K562 (cell line): ENCODE measurements at regions not wholly inside any gene's neighbourhood (a gene's known extent, or its start where the extent isn't known, plus 50 kb on each side); places are given as distances from the start of the nearest gene placed in this dataset.

Source experiments
- ATAC-seq: fragments of 200-7000 bp; cut with Tn5 transposase; 3 replicates; pipeline ENCODE4 v1.9.1; 2020; ENCODE audit warnings: moderate library complexity
- BruUV-seq: library from RNA; stranded (reverse); fragments of 400-500 nt; replicated peaks from 2 replicates; lab custom pipeline; 2021; lab: Mats Ljungman, UMichigan
- CTCF ChIA-PET: fragments of 300-600 bp; formaldehyde crosslinking; extraction: SDS; loops from one replicate; lab custom pipeline; 2021; ENCODE audit warnings: low intra/inter-chr PET ratio; lab: Yijun Ruan, JAX
- POLR2A ChIA-PET: fragments of 300-600, 350-650 bp; sonication (Branson Sonifier 250); formaldehyde crosslinking; extraction: SDS; loops from one replicate; lab custom pipeline; 2021; ENCODE audit warnings: antibody characterized with exemption, inconsistent platforms; lab: Yijun Ruan, JAX
- DNase-seq, 4 experiments: peaks; one replicate each; pipeline versions ENCODE4 v3.0.0 to v3.0.0-alpha.2; 2011 to 2018; ENCODE audit warnings: low spot score in 3 of 4, mixed read lengths in 3 of 4; ENCODE audit errors: extremely low read depth in 1 of 4
- FAIRE-seq: peaks from 2 replicates; lab custom pipeline; 2011; peaks lifted over from hg19 to GRCh38; lab: Jason Lieb, UNC
- H2AFZ ChIP-seq: 2 replicates; pipeline ENCODE4 v1.6.0; 2011; ENCODE audit warnings: low read depth, low read length, control low read depth, inconsistent platforms
- H3K27ac ChIP-seq: fragments of 200-600 bp; 3 replicates; pipeline ENCODE4 v1.8.0; 2011; ENCODE audit warnings: low read depth, mild to moderate bottlenecking, control low read depth, inconsistent platforms, low read length, moderate library complexity, mixed read lengths; ENCODE audit errors: extremely low read depth
- H3K27me3 ChIP-seq, 2 experiments: fragments of 300-600 bp in 1 of 2; 2 replicates in 1 of 2; 3 replicates in 1 of 2; pipeline versions ENCODE4 v1.6.0 to v1.8.0; 2011; ENCODE audit warnings: inconsistent platforms in 2 of 2, low read length in 2 of 2, mild to moderate bottlenecking in 1 of 2, mixed read lengths in 1 of 2, moderate library complexity in 1 of 2; ENCODE audit not compliant: control insufficient read depth in 2 of 2, insufficient read depth in 2 of 2
- H3K36me3 ChIP-seq: fragments of 300-600 bp; 3 replicates; pipeline ENCODE4 v1.8.0; 2011; ENCODE audit warnings: mild to moderate bottlenecking, low read length, inconsistent platforms; ENCODE audit not compliant: control insufficient read depth, insufficient read depth
- H3K4me1 ChIP-seq, 2 experiments: fragments of 200-600 bp in 1 of 2; replicated peaks in 1 of 2; 2 replicates in 1 of 2; 3 replicates in 1 of 2; pipeline versions ENCODE4 v1.5.1 to v1.8.0; 2011; ENCODE audit warnings: inconsistent platforms in 2 of 2, low read length in 2 of 2, mild to moderate bottlenecking in 1 of 2, mixed read lengths in 1 of 2, moderate library complexity in 1 of 2; ENCODE audit not compliant: control insufficient read depth in 2 of 2, insufficient read depth in 2 of 2
- H3K4me2 ChIP-seq: 2 replicates; pipeline ENCODE4 v1.6.1; 2011; ENCODE audit warnings: low read length, control low read depth, inconsistent platforms, mixed read lengths; ENCODE audit not compliant: insufficient read depth
- H3K4me3 ChIP-seq: fragments of 200-600 bp; sonication (generic), shearing (Covaris generic); 2 replicates; pipeline ENCODE4 v1.5.1; 2016; ENCODE audit warnings: control low read depth, inconsistent platforms
- H3K79me2 ChIP-seq: fragments of 200-600 bp; 3 replicates; pipeline ENCODE4 v1.8.0; 2011; ENCODE audit warnings: low read length, inconsistent platforms; ENCODE audit not compliant: control insufficient read depth, insufficient read depth
- H3K9ac ChIP-seq, 2 experiments: 2 replicates each; pipeline versions ENCODE4 v1.6.0 to v1.6.1; 2011; ENCODE audit warnings: low read depth in 2 of 2, low read length in 2 of 2, control low read depth in 1 of 2, inconsistent platforms in 1 of 2, mild to moderate bottlenecking in 1 of 2, mixed read lengths in 1 of 2; ENCODE audit not compliant: insufficient read depth in 1 of 2
- H3K9me1 ChIP-seq: one replicate; pipeline ENCODE4 v1.6.0; 2011; ENCODE audit warnings: inconsistent platforms, mild to moderate bottlenecking, low read length, moderate library complexity; ENCODE audit not compliant: control insufficient read depth, insufficient read depth
- H3K9me3 ChIP-seq: replicated peaks from 2 replicates; pipeline ENCODE4 v1.5.1; 2011; ENCODE audit warnings: low read depth, low read length, inconsistent platforms; ENCODE audit not compliant: control insufficient read depth, insufficient read depth
- H4K20me1 ChIP-seq: replicated peaks from 2 replicates; pipeline ENCODE4 v1.6.1; 2011; ENCODE audit warnings: low read length, inconsistent platforms, mixed read lengths; ENCODE audit not compliant: control insufficient read depth, insufficient read depth
- ATF7 ChIP-seq: fragments of 450-650 bp; IDR thresholded peaks from 2 replicates; pipeline ENCODE4 v1.7.1; 2014; ENCODE audit warnings: mild to moderate bottlenecking, moderate library complexity
- CCNT2 ChIP-seq: IDR thresholded peaks from 2 replicates; pipeline ENCODE4 v1.6.1; 2011; ENCODE audit warnings: borderline replicate concordance, low read depth, mild to moderate bottlenecking, moderate library complexity, mixed read lengths, low read length; ENCODE audit not compliant: insufficient read length; ENCODE audit errors: extremely low read depth
- CEBPB ChIP-seq: fragments of 450-650 bp; IDR thresholded peaks from 2 replicates; pipeline ENCODE4 v1.6.1; 2016; ENCODE audit warnings: missing genetic modification characterization, missing compliant biosample characterization
- DDX20 ChIP-seq: fragments of 450-650 bp; IDR thresholded peaks from 2 replicates; pipeline ENCODE4 v1.6.1; 2016; ENCODE audit warnings: missing genetic modification characterization, low read depth, mild to moderate bottlenecking, missing compliant biosample characterization, moderate library complexity
- FOXM1 ChIP-seq, 2 experiments: fragments of 450-650 bp in 1 of 2; sonication (generic) in 1 of 2; formaldehyde crosslinking in 1 of 2; IDR thresholded peaks; 2 replicates each; pipeline versions ENCODE4 v1.6.1 to v1.9.0; 2017 to 2022; ENCODE audit warnings: low read depth in 2 of 2, mild to moderate bottlenecking in 2 of 2, missing genetic modification reagents in 1 of 2, moderate library complexity in 1 of 2
- HCFC1 ChIP-seq: IDR thresholded peaks from 2 replicates; pipeline ENCODE4 v1.6.1; 2012; ENCODE audit warnings: low read depth, low read length, improper control_type of control experiment
- HMG20B ChIP-seq: fragments of 250-450 bp; sonication (Bioruptor Pico); IDR thresholded peaks from 2 replicates; pipeline ENCODE4 v1.5.0; 2021; ENCODE audit warnings: mild to moderate bottlenecking
- KLF13 ChIP-seq: fragments of 450-650 bp; IDR thresholded peaks from 2 replicates; pipeline ENCODE4 v1.6.1; 2016; ENCODE audit warnings: missing genetic modification characterization, low read depth, mild to moderate bottlenecking, missing compliant biosample characterization, moderate library complexity, borderline replicate concordance
- XRCC3 ChIP-seq: fragments of 450-650 bp; IDR thresholded peaks from 2 replicates; pipeline ENCODE4 v1.6.1; 2017; ENCODE audit warnings: mild to moderate bottlenecking, moderate library complexity
- ZNF124 ChIP-seq: sonication (generic); formaldehyde crosslinking; IDR thresholded peaks from 2 replicates; pipeline ENCODE4 v1.8.1; 2022; ENCODE audit warnings: missing genetic modification reagents
- WGBS: fragments of 100-300 bp; shearing (Covaris generic); methylation state at CpG from one replicate; pipeline ENCODE4 v1.1.6; 2016; ENCODE audit warnings: low coverage, mixed read lengths; ENCODE audit not compliant: insufficient coverage; ENCODE audit errors: missing lambda C conversion rate; 5-methylcytosine and 5-hydroxymethylcytosine counted together
- in situ Hi-C: fragments of 300-500 bp; cut with MboI; formaldehyde crosslinking; loops from 4 replicates; pipeline ENCODE4 v1.15.0; 2018; ENCODE audit warnings: inconsistent platforms, mixed read lengths
- intact Hi-C: fragments of 100-400 bp; cut with micrococcal nuclease; formaldehyde crosslinking; loops from 2 replicates; pipeline ENCODE4 v1.14.2; 2022
- TF ChIP-seq, protein P1 (sequence below): fragments of 250-450 bp; sonication (Bioruptor Pico); IDR thresholded peaks from 2 replicates; pipeline ENCODE4 v1.4.0; 2020

DNA sequence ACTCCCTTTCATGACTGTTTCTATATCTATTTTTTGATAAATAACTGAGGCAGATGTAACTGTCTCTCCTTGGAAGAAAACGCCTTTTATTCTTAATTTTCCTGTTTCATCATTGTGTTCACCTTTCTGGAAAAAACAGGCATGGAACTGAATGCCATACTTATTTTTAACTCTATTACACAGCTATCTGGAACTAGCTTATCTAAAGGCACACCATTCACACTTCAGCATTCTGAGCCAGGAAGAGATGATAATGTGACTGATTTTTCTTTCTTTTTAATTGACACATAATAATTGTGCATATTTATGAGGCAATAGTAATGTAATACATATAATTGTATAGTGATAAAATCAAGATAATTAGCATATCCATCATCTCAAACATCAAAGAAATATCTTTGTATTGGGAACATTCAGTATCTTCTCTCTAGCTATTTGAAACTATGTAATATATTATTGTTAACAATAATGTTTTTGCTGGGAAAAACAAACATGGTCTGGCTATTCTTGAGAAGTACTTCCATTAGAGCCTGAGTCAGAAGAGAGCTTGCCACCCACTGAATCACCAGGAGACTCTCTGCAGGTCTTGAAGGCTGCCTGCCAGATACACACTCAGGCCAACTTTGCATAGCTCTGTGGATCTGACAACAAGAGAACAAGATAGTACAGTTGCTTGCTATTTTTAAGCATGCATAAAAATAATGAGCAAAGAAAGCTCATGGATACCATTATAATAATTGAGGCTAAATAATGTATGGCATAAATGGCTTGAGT is 501.0 kb upstream of the EDIL3 start:
- Histone ChIP-seq H3K4me2 (no peak overlapping the region), H3K36me3 (no peaks in the 10 kb centered on the region), H3K4me1 (no peaks in the 10 kb centered on the region), H3K27me3 (no peaks in the 10 kb centered on the region), H3K79me2 (no peaks in the 10 kb centered on the region), H3K9ac (no peak overlapping the region), H4K20me1 (no peaks in the 10 kb centered on the region), H3K9me3 (no peaks in the 10 kb centered on the region), H3K9me1 (no peaks in the 10 kb centered on the region), H3K4me3 (no peak overlapping the region), H3K27ac (no peak overlapping the region), H2AFZ (no peak overlapping the region)
- TF ChIP-seq DDX20 (tag) = no peak
- no peak for TF ChIP-seq FOXM1 (IDR thresholded peaks at IDR 0.05; ENCODE audit: low read depth)
- no peak for TF ChIP-seq FOXM1 (CRISPR knock-in tag; IDR thresholded peaks at IDR 0.05; ENCODE audit: low read depth)
- TF ChIP-seq, protein P1, sequence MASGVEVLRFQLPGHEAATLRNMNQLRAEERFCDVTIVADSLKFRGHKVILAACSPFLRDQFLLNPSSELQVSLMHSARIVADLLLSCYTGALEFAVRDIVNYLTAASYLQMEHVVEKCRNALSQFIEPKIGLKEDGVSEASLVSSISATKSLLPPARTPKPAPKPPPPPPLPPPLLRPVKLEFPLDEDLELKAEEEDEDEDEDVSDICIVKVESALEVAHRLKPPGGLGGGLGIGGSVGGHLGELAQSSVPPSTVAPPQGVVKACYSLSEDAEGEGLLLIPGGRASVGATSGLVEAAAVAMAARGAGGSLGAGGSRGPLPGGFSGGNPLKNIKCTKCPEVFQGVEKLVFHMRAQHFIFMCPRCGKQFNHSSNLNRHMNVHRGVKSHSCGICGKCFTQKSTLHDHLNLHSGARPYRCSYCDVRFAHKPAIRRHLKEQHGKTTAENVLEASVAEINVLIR (CRISPR knock-in tag) = no peak
- TF ChIP-seq CCNT2 = no peak
- TF ChIP-seq ATF7 = no peak
- no peak for TF ChIP-seq HCFC1
- TF ChIP-seq CEBPB = no peak
- TF ChIP-seq XRCC3 = no peak
- TF ChIP-seq KLF13 (tag) = no peak
- TF ChIP-seq ZNF124 (CRISPR knock-in tag) = no peak
- no peak for TF ChIP-seq HMG20B (CRISPR knock-in tag)
- no peak for ATAC-seq
- in situ Hi-C loops (no loop called here), intact Hi-C loops (no loop called here)
- POLR2A ChIA-PET = no interaction called here
- DNase-seq = no peak
- WGBS = 0% methylated on average over 1 of the region's 1 CpG
- no TSS peak for BruUV-seq
- CTCF ChIA-PET = no interaction called here
- FAIRE-seq = no peak
